GM12878 (cell line): ENCODE measurements at regions not wholly inside any gene's neighbourhood (a gene's known extent, or its start where the extent isn't known, plus 50 kb on each side); places are given as distances from the start of the nearest gene placed in this dataset.

Experiments
- ATAC-seq: fragments of 200-7000 bp; cut with Tn5 transposase; 3 replicates; pipeline ENCODE4 v1.9.1; 2020; ENCODE audit warnings: mild to moderate bottlenecking, moderate library complexity
- BruUV-seq: library from RNA; stranded (reverse); fragments of 400-500 nt; replicated peaks from 2 replicates; lab custom pipeline; 2021; lab: Mats Ljungman, UMichigan
- CTCF ChIA-PET: fragments of 300-600 bp; sonication (Branson Sonifier 250); formaldehyde crosslinking; extraction: SDS; loops from one replicate; lab custom pipeline; 2021; ENCODE audit warnings: inconsistent platforms; lab: Yijun Ruan, JAX
- POLR2A ChIA-PET: fragments of 350-600 bp; formaldehyde crosslinking; extraction: SDS; loops from one replicate; lab custom pipeline; 2021; ENCODE audit warnings: inconsistent platforms; lab: Charles Lee
- RAD21 ChIA-PET: fragments of 300-600 bp; sonication (Branson Sonifier 250); formaldehyde crosslinking; loops from one replicate; lab custom pipeline; 2023; ENCODE audit warnings: antibody characterized with exemption; ENCODE audit not compliant: unreplicated experiment; lab: Charles Lee
- SMC1A ChIA-PET: fragments of 300-600 bp; sonication (Branson Sonifier 250); formaldehyde crosslinking; loops from one replicate; lab custom pipeline; 2023; ENCODE audit not compliant: unreplicated experiment, uncharacterized antibody; lab: Charles Lee
- DNase-seq: peaks from one replicate; pipeline ENCODE4 v3.0.0-alpha.2; 2011; ENCODE audit warnings: low read depth, low spot score
- FAIRE-seq: peaks from 3 replicates; lab custom pipeline; 2011; peaks lifted over from hg19 to GRCh38; lab: Jason Lieb, UNC
- H2AFZ ChIP-seq: 2 replicates; pipeline ENCODE4 v1.6.0; 2011; ENCODE audit warnings: low read depth, low read length, control low read depth; ENCODE audit not compliant: control insufficient read depth
- H3K27ac ChIP-seq: 2 replicates; pipeline ENCODE4 v1.5.1; 2011; ENCODE audit warnings: control low read depth; ENCODE audit not compliant: control insufficient read depth, insufficient read depth
- H3K27me3 ChIP-seq, 2 experiments: replicated peaks in 1 of 2; 2 replicates each; pipeline versions ENCODE4 v1.6.0 to v1.6.1; 2011; ENCODE audit warnings: low read length in 1 of 2; ENCODE audit not compliant: control insufficient read depth in 2 of 2, insufficient read depth in 2 of 2
- H3K36me3 ChIP-seq, 2 experiments: 2 replicates each; pipeline ENCODE4 v1.5.1; 2011; ENCODE audit warnings: low read length in 1 of 2; ENCODE audit not compliant: control insufficient read depth in 2 of 2, insufficient read depth in 2 of 2
- H3K4me1 ChIP-seq: 2 replicates; pipeline ENCODE4 v1.6.1; 2011; ENCODE audit warnings: mild to moderate bottlenecking, low read length, moderate library complexity, mixed read lengths; ENCODE audit not compliant: control insufficient read depth, insufficient read depth
- H3K4me2 ChIP-seq: 2 replicates; pipeline ENCODE4 v1.6.0; 2011; ENCODE audit warnings: control low read depth; ENCODE audit not compliant: control insufficient read depth, insufficient read depth
- H3K4me3 ChIP-seq: fragments of 200-600 bp; sonication (generic); 2 replicates; pipeline ENCODE4 v1.5.1; 2016
- H3K79me2 ChIP-seq: 2 replicates; pipeline ENCODE4 v1.6.0; 2011; ENCODE audit warnings: low read length; ENCODE audit not compliant: control insufficient read depth, insufficient read depth
- H3K9ac ChIP-seq: 2 replicates; pipeline ENCODE4 v1.8.0; 2011; ENCODE audit warnings: low read length, control low read depth, mixed read lengths; ENCODE audit not compliant: control insufficient read depth, insufficient read depth
- H3K9me3 ChIP-seq: replicated peaks from 3 replicates; pipeline ENCODE4 v1.5.1; 2011; ENCODE audit warnings: mild to moderate bottlenecking, low read length; ENCODE audit not compliant: control insufficient read depth, insufficient read depth
- H4K20me1 ChIP-seq: 2 replicates; pipeline ENCODE4 v1.6.0; 2011; ENCODE audit not compliant: control insufficient read depth, insufficient read depth
- CBFB ChIP-seq: IDR thresholded peaks from 2 replicates; pipeline ENCODE4 v1.6.1; 2016; ENCODE audit warnings: antibody characterized with exemption, low read depth
- CREM ChIP-seq: IDR thresholded peaks from 2 replicates; pipeline ENCODE4 v1.6.1; 2014; ENCODE audit warnings: antibody characterized with exemption, low read depth
- EED ChIP-seq: sonication (generic); IDR thresholded peaks from 2 replicates; pipeline ENCODE4 v1.6.1; 2016; ENCODE audit warnings: antibody characterized with exemption, low read depth
- ETV6 ChIP-seq, 2 experiments: fragments of 450-650 bp in 1 of 2; IDR thresholded peaks in 1 of 2; conservative IDR thresholded peaks in 1 of 2; 2 replicates each; pipeline ENCODE4 v1.6.1; 2014; ENCODE audit warnings: antibody characterized with exemption in 1 of 2, borderline replicate concordance in 1 of 2, low read depth in 1 of 2, mild to moderate bottlenecking in 1 of 2, moderate library complexity in 1 of 2
- EZH2 ChIP-seq: IDR thresholded peaks from 2 replicates; pipeline ENCODE4 v1.6.1; 2012; ENCODE audit warnings: low read depth, mild to moderate bottlenecking, control low read depth, inconsistent platforms, low read length, borderline replicate concordance; ENCODE audit not compliant: control insufficient read depth
- GABPA ChIP-seq: IDR thresholded peaks from 2 replicates; pipeline ENCODE4 v1.6.1; 2014; ENCODE audit warnings: antibody characterized with exemption, low read depth, mild to moderate bottlenecking, inconsistent platforms
- GATAD2B ChIP-seq: fragments of 450-650 bp; conservative IDR thresholded peaks from 2 replicates; pipeline ENCODE4 v1.6.1; 2017; ENCODE audit warnings: low read depth, mild to moderate bottlenecking, moderate library complexity
- IKZF1 ChIP-seq: fragments of 450-650 bp; conservative IDR thresholded peaks from 2 replicates; pipeline ENCODE4 v1.6.1; 2017; ENCODE audit warnings: antibody characterized with exemption, mild to moderate bottlenecking
- IRF4 ChIP-seq: IDR thresholded peaks from 2 replicates; pipeline ENCODE4 v1.6.1; 2011; ENCODE audit warnings: low read depth, low read length
- JUNB ChIP-seq: IDR thresholded peaks from 2 replicates; pipeline ENCODE4 v1.6.1; 2016; ENCODE audit warnings: antibody characterized with exemption, mild to moderate bottlenecking
- MEF2A ChIP-seq: IDR thresholded peaks from 2 replicates; pipeline ENCODE4 v1.6.1; 2011; ENCODE audit warnings: low read depth, mild to moderate bottlenecking, low read length, moderate library complexity; ENCODE audit not compliant: insufficient read depth
- MEF2B ChIP-seq: fragments of 450-650 bp; IDR thresholded peaks from 2 replicates; pipeline ENCODE4 v1.6.1; 2018; ENCODE audit warnings: mild to moderate bottlenecking, moderate library complexity; ENCODE audit not compliant: partially characterized antibody, poor library complexity, severe bottlenecking
- MTA2 ChIP-seq: fragments of 450-650 bp; IDR thresholded peaks from 2 replicates; pipeline ENCODE4 v1.6.1; 2016; ENCODE audit warnings: low read depth, mild to moderate bottlenecking, moderate library complexity
- PKNOX1 ChIP-seq: fragments of 450-650 bp; IDR thresholded peaks from 2 replicates; pipeline ENCODE4 v1.6.1; 2016; ENCODE audit warnings: mild to moderate bottlenecking
- RUNX3 ChIP-seq: IDR thresholded peaks from 2 replicates; pipeline ENCODE4 v1.6.1; 2012; ENCODE audit warnings: low read length, inconsistent platforms
- SMC3 ChIP-seq: IDR thresholded peaks from 2 replicates; pipeline ENCODE4 v1.6.1; 2011; ENCODE audit warnings: low read length, improper control_type of control experiment, borderline replicate concordance
- WRNIP1 ChIP-seq: IDR thresholded peaks from 2 replicates; pipeline ENCODE4 v1.6.1; 2011; ENCODE audit warnings: low read depth, low read length, improper control_type of control experiment, borderline replicate concordance
- ZNF384 ChIP-seq: IDR thresholded peaks from 2 replicates; pipeline ENCODE4 v1.6.1; 2012; ENCODE audit warnings: low read depth, mild to moderate bottlenecking, low read length, improper control_type of control experiment, borderline replicate concordance
- WGBS: methylation state at CpG from one replicate; pipeline ENCODE4 v1.1.6; 2016; ENCODE audit warnings: low lambda C conversion rate; ENCODE audit not compliant: insufficient replicate concordance, insufficient coverage; ENCODE audit errors: missing lambda C conversion rate; 5-methylcytosine and 5-hydroxymethylcytosine counted together
- in situ Hi-C: fragments of 300-500 bp; cut with MboI; formaldehyde crosslinking; loops from 9 replicates; pipeline ENCODE4 v1.14.3; 2018; ENCODE audit warnings: mixed read lengths
- intact Hi-C: fragments of 100-400 bp; cut with micrococcal nuclease; formaldehyde crosslinking; loops from one replicate; pipeline ENCODE4 v1.14.2; 2022; ENCODE audit not compliant: unreplicated experiment
- TF ChIP-seq, protein P1 (sequence below): IDR thresholded peaks from 2 replicates; pipeline ENCODE4 v1.6.1; 2012; ENCODE audit warnings: improper control_type of control experiment, low read depth, low read length; ENCODE audit not compliant: insufficient replicate concordance

DNA sequence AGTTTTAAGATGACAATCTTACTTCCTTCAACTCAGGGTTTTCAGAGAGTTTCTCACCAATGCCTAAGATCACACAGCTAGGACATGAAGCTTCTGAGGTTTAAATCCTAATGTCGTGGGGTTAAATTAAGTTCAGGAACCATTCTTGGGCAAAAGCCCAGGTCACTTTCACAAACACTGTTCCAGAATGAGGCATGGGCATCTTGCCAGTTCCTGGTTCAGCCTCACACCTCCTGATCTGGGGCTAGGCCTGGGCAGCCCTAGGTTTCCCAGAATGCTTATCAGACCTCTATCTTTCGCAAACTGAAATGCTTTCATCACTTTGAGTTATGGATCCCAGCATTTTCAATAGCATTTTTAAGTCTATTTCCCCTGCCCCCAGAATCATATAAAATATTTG is 224.8 kb upstream of the EDA2R start (continued):
- TF ChIP-seq GATAD2B (no peak), SMC3 (no peak), ZNF384 (no peak)
- TF ChIP-seq, protein P1, sequence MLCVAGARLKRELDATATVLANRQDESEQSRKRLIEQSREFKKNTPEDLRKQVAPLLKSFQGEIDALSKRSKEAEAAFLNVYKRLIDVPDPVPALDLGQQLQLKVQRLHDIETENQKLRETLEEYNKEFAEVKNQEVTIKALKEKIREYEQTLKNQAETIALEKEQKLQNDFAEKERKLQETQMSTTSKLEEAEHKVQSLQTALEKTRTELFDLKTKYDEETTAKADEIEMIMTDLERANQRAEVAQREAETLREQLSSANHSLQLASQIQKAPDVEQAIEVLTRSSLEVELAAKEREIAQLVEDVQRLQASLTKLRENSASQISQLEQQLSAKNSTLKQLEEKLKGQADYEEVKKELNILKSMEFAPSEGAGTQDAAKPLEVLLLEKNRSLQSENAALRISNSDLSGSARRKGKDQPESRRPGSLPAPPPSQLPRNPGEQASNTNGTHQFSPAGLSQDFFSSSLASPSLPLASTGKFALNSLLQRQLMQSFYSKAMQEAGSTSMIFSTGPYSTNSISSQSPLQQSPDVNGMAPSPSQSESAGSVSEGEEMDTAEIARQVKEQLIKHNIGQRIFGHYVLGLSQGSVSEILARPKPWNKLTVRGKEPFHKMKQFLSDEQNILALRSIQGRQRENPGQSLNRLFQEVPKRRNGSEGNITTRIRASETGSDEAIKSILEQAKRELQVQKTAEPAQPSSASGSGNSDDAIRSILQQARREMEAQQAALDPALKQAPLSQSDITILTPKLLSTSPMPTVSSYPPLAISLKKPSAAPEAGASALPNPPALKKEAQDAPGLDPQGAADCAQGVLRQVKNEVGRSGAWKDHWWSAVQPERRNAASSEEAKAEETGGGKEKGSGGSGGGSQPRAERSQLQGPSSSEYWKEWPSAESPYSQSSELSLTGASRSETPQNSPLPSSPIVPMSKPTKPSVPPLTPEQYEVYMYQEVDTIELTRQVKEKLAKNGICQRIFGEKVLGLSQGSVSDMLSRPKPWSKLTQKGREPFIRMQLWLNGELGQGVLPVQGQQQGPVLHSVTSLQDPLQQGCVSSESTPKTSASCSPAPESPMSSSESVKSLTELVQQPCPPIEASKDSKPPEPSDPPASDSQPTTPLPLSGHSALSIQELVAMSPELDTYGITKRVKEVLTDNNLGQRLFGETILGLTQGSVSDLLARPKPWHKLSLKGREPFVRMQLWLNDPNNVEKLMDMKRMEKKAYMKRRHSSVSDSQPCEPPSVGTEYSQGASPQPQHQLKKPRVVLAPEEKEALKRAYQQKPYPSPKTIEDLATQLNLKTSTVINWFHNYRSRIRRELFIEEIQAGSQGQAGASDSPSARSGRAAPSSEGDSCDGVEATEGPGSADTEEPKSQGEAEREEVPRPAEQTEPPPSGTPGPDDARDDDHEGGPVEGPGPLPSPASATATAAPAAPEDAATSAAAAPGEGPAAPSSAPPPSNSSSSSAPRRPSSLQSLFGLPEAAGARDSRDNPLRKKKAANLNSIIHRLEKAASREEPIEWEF, result no peak

DNA sequence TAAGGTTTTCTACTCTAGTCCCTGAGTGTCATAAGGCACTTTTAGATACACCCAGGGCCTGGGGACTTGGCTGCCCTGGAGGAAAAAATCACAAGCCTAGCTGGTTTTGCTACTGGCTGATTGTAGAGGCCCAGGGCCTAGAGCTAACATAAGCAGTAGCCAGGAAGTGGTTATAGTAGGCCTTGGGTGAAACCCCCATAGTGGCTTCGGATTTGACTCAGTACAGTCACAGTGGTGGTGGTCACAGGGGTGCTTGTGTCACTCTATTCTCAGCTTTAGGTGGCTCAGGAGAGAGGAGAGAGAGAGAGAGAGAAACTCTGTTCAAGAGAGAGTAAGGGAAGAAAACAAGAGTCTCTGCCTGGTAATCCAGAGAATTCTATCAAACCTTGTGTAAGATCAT is 194.5 kb upstream of the EDA2R start:
- DNase-seq (peak; percentile 1), FAIRE-seq (no peak), ATAC-seq (peak; percentile 80)
- 0% methylated on average over 1 of the region's 1 CpG for WGBS
- no peaks in the 10 kb centered on the region for H3K9me3 ChIP-seq
- H3K36me3 ChIP-seq, result no peaks in the 10 kb centered on the region
- no peak overlapping the region for H3K27ac ChIP-seq
- H3K27me3 ChIP-seq, result no peaks in the 10 kb centered on the region
- no TSS peak for BruUV-seq
- H2AFZ ChIP-seq, result no peak overlapping the region
- ChIA-PET POLR2A (no interaction called here), CTCF (interaction anchor here (0.6 kb wide), 1 partner anchor 114 kb away, joined by 3 read pairs; no protein-coding TSS in a partner anchor), RAD21 (no interaction called here), SMC1A (no interaction called here)
- H4K20me1 ChIP-seq, result no peaks in the 10 kb centered on the region
- no peak overlapping the region for H3K9ac ChIP-seq
- no peaks in the 10 kb centered on the region for H3K79me2 ChIP-seq
- H3K4me1 ChIP-seq, result no peaks in the 10 kb centered on the region
- in situ Hi-C loops (no loop called here), intact Hi-C loops (no loop called here)
- H3K4me3 ChIP-seq, result no peak overlapping the region
- no peak overlapping the region for H3K4me2 ChIP-seq
- peak; percentile 19 for TF ChIP-seq MEF2B
- no peak for TF ChIP-seq MEF2A
- TF ChIP-seq GABPA, result 0 out of 2 replicates have a peak, but pooled peaks have one; percentile 16
- TF ChIP-seq EZH2, result no peak
- 0 out of 4 replicates have a peak, but pooled peaks of 1 of the 2 experiments have one; percentile 13 for TF ChIP-seq ETV6 (conservative IDR thresholded peaks at IDR 0.05 in 1 of 2, IDR thresholded peaks at IDR 0.05 in 1 of 2; ENCODE audit: borderline replicate concordance in 1 of 2, low read depth in 1 of 2)
- TF ChIP-seq CBFB, result 0 out of 2 replicates have a peak, but pooled peaks have one; percentile 29
- 0 out of 2 replicates have a peak, but pooled peaks have one; percentile 21 for TF ChIP-seq IKZF1
- TF ChIP-seq IRF4, result peak; percentile 74
- peak; percentile 77 for TF ChIP-seq JUNB
- peak; percentile 35; the same call in 1 of the 2 replicates for TF ChIP-seq EED
- peak; percentile 93 for TF ChIP-seq RUNX3
- 0 out of 2 replicates have a peak, but pooled peaks have one; percentile 21 for TF ChIP-seq MTA2
- peak; percentile 51; the same call in 1 of the 2 replicates for TF ChIP-seq PKNOX1
- no peak for TF ChIP-seq WRNIP1
- peak; percentile 37; the same call in 1 of the 2 replicates for TF ChIP-seq CREM
